GM18907 (cell line): ENCODE measurements at regions not wholly inside any gene's neighbourhood (a gene's known extent, or its start where the extent isn't known, plus 50 kb on each side); places are given as distances from the start of the nearest gene placed in this dataset.

Source experiments
- ATAC-seq: cut with Tn5 transposase; IDR thresholded peaks from one replicate; pipeline ENCODE4 v1.9.1; 2021; ENCODE audit warnings: mild to moderate bottlenecking, moderate library complexity; ENCODE audit not compliant: unreplicated experiment

DNA sequence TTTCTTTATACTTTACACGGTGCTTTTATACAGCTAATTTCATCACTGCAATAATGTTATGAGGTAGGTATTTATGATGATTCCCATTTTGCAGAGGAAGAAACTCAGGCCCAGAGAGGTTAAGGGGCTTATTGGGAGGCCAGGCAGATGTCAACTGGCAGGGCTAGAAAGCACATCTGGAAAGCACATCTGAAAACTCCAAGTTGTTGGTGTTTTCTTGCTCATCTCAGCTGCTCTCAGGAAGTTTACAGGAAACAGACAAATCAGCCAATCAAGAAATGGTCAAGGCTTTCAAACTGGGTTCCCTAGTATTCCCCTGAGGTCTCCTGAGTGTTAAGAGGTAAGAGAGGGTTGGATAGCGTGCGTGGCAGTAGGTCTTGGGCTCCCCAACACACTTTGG is 124.1 kb upstream of the MED13L start:
- no peak for ATAC-seq

- no peak for ATAC-seq
Measured at GRCh38 chr12:116402163-116402939, 124.9 kb upstream of the MED13L start.

DNA sequence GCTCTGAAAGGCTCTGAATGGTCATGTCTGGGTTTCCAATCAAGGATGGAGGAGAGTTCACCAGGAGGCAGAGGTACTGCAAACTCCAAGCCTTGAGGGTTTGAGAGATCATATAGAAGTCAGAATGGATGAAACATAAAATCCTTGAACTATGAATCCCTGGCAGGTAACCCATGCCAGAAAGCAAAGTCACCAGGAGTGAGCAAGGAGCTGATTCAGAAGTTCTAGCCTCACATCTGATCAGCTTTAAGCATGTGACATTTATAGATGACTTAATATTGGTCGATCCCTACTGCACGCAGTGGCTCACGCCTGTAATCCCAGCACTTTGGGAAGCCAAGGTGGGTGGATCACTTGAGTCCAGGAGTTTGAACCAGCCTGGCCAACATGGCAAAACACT is 126.1 kb upstream of the MED13L start:
- no peak for ATAC-seq

GRCh38 chr12:116404247-116404646 is 126.8 kb upstream of the MED13L start:
- ATAC-seq, result no peak

GRCh38 chr12:116404913-116405611 is 127.6 kb upstream of the MED13L start:
- ATAC-seq, result no peak

- ATAC-seq, result no peak
Measured at GRCh38 chr12:116406529-116406928, 129.0 kb upstream of the MED13L start.

DNA sequence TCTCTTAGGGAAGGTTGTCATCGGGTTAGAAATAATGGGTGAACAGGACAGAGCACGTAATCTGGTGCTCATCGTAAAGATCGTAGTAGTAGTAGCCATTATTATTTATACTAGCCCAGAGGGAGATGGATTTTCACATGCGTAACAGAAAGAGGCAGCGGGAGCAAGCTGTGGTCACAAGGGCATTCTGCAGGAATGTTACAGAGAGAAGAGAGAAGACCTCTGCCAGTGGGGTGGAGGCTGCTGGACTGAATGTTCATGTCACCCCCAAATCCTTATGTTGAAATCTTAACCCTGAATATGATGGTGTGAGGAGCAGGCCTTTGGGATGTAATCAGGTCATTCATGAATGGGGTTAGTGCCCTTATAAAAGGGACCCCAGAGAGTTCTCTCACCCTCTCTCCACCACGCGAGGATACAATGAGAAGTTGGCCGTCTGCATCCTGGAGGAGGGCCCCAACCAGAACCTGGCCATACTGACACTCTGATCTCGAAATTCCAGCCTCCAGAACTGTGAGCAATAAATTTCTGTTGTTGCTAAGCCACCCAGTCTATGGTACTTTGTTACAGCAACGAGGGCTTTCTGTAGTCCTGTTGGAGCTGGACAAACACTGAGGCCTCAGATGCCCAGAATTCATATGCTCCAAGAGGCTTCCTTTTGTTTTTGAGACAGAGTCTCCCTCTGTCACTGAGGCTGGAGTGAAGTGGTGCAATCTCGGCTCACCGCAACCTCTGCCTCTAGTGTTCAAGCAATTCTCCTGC is 131.2 kb upstream of the MED13L start:
- ATAC-seq, result no peak

- no peak for ATAC-seq
Measured at GRCh38 chr12:116411977-116412376, 134.5 kb upstream of the MED13L start.

- ATAC-seq, result no peak
Measured at GRCh38 chr12:116414891-116415290, 137.4 kb upstream of the MED13L start.

- ATAC-seq, result no peak
Measured at GRCh38 chr12:116415408-116416108, 138.1 kb upstream of the MED13L start.

DNA sequence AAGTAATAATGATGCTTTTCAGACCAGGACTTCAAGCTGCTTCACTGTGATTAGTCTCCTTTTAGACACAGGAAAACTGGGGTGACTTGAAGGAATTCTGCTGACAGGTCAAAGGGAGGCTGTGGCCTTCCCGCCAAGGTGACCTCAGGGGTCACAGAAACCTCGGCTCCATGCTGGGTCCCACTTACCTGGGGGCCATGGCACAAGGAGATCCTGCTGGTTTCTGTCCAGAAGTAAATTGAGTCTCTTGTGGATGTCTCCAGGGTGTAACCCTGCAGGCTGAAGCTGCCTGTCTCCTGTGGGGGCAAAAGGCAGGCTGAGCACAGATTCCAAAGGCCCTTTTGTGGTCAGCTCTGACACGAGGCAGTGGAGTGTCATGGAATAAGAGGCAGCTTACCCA is 138.7 kb upstream of the MED13L start:
- no peak for ATAC-seq

GRCh38 chr12:116418551-116418950 is 140.6 kb upstream of the MAP1LC3B2 start:
- ATAC-seq, result no peak

GRCh38 chr12:116420227-116420880 is 138.8 kb upstream of the MAP1LC3B2 start:
- no peak for ATAC-seq

GRCh38 chr12:116421785-116422538 is 137.2 kb upstream of the MAP1LC3B2 start:
- ATAC-seq, result no peak

GRCh38 chr12:116423094-116423493 is 136.1 kb upstream of the MAP1LC3B2 start:
- no peak for ATAC-seq

DNA sequence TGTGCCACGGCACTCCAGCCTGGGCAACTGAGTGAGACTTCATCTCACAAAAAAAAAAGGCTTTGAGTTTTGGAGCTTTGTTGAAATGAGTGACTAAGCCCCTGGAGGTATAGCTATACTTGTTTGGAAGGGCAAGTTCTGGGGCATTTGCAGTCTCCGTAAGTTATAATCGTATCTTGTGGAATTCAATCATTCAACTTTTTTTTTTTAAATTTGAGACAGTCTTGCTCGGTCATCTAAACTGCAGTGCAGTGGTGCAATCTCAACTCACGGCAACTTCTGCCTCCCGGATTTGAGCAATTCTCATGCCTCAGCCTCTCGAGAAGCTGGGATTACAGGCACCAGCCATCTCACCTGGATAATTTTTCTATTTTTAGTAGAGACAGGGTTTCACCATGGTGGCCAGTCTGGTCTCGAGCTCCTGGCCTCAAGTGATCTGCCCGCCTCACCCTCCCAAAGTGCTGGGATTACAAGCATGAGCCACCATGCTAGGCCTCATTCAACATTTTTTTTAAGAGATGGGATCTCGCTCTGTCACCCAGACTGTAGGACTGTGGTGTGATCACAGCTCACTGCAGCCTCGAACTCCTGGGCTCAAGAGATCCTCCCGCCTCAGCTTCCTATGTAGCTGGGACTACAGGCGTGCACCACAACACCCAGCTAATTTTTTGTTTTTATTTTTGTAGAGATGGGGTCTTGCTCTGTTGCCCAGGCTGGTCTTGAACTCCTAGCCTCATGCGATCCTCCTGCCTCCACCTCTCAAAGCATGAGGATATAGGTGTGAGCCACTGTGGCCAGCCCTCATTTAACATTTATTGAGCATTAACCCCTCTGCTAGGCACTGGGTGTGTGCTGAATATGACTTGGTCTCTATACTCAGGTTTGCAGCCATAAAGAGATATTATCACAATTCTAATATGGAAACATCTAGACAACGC is 133.7 kb upstream of the MAP1LC3B2 start:
- no peak for ATAC-seq

GRCh38 chr12:116426391-116427136 is 132.6 kb upstream of the MAP1LC3B2 start:
- no peak for ATAC-seq
